RCC 7860 (cell line): ENCODE measurements at regions not wholly inside any gene's neighbourhood (a gene's known extent, or its start where the extent isn't known, plus 50 kb on each side); places are given as distances from the start of the nearest gene placed in this dataset.

Experiments
- DNase-seq: peaks from one replicate; pipeline ENCODE4 v3.0.0-alpha.2; 2015; ENCODE audit warnings: low spot score
- FAIRE-seq: peaks from 2 replicates; lab custom pipeline; 2012; peaks lifted over from hg19 to GRCh38; lab: Jason Lieb, UNC

- no peak for DNase-seq
- FAIRE-seq, result no peak
Observed at GRCh38 chr4:3343358-3343757, 50.5 kb downstream of the RGS12 start.

DNA sequence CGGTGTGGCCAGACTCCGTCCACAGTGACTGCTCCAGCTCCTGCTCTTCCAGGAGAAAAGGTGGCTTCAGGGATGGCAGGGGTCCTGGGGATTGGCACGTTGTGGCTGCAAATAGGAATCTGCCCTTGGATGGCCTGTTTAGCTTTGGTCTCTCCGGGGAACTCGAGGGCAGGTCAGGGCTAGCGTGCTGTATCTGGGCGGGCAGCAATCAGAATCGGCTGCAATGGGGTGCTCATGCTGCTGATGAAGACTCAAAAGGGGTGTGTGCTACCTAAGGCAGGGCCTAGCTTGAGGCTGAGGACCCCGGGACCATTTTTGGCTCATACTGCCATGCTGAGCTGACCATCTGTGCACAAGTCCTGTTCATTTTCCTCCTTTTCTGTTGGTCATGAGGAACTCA lies 51.3 kb downstream of the RGS12 start:
- no peak for FAIRE-seq
- DNase-seq, result no peak

- FAIRE-seq, result no peak
- no peak for DNase-seq
Observed at GRCh38 chr4:3344596-3344995, 51.8 kb downstream of the RGS12 start.

DNA sequence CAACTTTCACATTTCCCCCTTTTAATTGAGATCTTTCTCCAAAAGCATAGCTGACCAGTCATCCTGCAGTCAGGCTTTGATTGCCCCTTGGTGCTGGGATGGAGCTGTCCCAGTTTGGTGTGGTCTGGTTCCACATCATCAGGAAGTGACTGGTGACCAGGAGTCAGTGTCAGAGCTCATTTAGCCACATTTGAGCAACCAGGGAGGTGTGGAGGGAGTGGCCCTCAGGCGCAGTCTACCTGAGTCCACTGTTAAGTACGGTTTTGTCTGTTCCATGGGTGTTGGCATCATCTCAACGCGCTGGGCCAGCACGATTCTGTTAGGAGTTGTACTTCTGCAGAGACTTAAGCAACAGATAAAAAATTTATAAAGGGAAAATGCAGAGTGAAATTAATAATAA lies 52.6 kb downstream of the RGS12 start:
- DNase-seq (no peak), FAIRE-seq (no peak)

DNA sequence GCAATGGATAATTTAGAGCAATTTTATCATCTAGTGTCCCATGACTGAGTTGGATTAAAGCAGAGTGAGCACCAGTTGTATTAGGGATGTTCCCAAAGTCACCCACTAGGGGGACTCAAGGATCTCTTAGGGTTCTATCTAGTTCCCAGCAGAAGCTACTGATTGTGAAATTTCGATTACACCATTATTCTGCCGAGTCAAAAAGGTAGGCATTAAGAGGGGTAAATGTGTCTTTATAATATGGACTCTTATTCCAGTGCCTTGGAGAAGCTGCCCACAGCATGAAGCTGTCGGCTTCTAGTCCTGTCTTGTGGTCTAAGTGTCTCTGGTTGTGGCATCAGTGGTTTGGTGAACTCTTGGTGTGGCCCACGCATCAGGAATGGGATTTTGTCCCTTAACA lies 53.3 kb downstream of the RGS12 start:
- DNase-seq (peak; percentile 71), FAIRE-seq (peak; percentile 82)

- no peak for FAIRE-seq
- DNase-seq, result no peak
Observed at GRCh38 chr4:3347871-3348270, 55.0 kb downstream of the RGS12 start.

DNA sequence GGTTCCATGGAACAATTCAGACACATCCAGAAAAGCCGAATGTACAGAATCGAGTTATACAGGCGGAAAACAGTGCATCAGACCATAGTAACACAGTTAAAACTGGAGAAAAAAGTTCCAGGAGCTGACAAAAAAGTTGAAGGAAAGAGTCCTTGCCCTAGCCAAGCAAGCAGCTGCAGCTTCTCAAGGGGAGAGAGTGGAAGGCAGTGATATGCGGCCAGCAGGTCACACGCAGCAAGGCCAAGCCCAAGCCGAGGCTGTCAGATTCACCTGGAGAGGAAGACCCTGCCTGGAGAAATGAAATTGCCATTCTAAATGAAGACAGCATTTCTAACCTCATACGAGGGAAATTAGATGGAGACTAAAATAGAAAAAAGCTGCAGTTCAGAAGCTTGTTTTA lies 55.8 kb downstream of the RGS12 start:
- no peak for FAIRE-seq

GRCh38 chr4:3349116-3349515 lies 56.3 kb downstream of the RGS12 start:
- DNase-seq, result no peak
- FAIRE-seq, result no peak

More for the DNA sequence above, 55.8 kb downstream of the RGS12 start:
- no peak for DNase-seq

DNA sequence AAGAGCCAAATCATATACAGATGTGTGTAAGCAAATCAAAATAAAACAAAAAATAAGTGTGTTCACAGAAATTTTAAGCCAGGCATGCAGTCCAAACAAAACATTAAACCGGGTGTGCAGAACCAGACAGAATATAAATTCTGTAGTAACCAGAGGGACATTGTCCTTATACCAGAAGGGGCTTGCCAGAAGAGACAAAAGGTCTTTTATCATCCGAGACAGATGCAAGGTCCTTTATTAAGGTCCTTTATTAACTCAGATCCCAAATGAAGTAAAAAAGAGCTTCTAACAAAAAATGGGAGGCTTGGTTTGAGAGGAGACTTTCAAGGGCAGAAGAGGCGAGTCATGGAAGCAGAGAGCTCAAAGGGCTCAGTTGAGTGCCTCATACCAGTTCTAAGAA lies 59.2 kb downstream of the RGS12 start:
- FAIRE-seq (no peak), DNase-seq (no peak)

GRCh38 chr4:3352505-3352904 lies 59.7 kb downstream of the RGS12 start:
- DNase-seq (no peak), FAIRE-seq (no peak)

DNA sequence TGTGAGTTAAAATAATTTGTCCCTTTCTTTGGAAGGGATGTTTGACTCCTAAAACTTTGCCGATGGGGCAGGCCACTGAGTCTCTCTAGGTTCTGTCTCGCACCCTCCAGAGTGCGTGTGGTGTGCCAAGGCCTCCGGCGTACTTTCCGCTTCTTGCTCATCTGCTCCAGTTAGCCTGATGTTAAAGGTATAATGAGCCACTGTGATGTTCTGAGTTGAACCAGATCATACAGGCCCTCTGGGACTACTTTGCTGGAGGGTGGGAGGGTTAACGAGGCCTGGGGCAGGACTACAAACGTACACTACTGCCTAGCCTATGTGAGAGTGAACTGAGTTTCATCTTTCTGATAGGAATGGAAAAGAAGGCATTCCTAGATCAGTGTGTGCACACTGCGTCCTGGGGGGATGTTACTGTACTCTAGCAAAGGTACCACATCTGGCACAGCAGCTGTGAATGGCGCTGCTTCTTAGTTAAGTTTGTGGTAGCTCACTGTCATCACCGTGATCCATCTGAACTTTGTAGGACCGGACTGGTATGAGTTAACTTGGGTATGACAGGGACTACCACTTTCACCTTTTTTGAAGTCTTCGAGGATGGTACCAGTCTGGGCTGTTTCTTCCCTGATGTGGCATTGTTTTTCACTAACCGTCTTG lies 60.2 kb downstream of the RGS12 start:
- FAIRE-seq (no peak), DNase-seq (no peak)

- no peak for DNase-seq
- no peak for FAIRE-seq
Observed at GRCh38 chr4:3353752-3354454, 61.1 kb downstream of the RGS12 start.

DNA sequence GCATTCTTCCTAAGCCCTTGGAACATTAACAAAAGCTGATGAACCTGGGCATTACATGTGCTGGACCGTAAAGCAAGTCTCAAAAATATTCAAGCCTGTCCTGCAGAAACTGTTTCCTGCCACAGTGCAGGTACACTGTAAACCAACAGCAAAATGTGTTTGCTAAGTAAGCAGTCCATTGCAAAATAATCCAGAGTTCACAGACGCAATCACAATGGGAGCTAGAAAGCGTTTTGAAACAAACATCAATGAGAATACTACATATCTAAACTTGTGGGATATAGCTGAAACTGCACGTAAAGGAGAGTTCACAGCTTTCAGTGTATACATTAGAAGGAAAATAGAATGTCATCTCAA lies 61.6 kb downstream of the RGS12 start:
- FAIRE-seq (no peak), DNase-seq (no peak)

DNA sequence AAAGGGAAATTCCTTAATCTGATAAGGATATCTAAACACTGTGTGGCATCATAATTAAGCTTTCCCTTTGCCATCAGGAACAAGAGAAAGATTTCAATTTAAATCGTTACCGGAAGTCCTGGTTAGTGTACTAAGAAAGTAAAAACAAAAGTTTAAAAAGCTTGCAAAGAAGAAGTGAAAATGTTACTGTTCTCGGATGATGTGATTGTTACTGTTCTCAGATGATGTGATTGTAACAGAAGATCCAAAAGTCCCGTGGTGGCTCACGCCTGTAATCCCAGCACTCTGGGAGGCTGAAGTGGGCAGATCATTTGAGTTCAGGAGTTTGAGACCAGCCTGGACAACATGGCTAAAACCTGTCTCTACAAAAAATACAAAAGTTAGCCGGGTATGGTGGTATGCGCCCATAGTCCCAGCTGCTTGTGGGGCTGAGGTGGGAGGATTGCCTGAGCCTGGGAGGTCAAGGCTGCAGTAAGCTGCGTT lies 62.5 kb downstream of the RGS12 start:
- no peak for FAIRE-seq
- no peak for DNase-seq

DNA sequence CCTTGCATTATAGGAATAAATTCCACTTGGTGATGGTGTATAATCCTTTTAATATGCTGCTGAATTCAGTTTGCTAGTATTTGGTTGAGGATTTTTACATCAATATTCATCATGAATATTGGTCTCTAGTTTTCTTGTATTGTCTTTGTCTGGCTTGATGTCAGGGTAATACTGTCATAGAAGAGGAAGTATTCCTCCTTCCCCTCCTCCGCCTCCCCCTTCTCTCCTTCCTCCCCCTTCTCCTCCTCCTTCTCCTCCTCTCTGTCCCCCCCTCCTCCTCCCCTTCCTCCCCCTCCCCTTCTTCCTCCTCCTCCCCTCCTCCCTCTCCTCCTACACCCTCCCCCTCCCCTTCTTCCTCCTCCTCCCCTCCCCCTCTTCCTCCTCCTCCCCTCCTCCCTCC lies 65.8 kb downstream of the RGS12 start:
- FAIRE-seq (no peak), DNase-seq (no peak)

GRCh38 chr4:3360777-3361176 lies 68.0 kb downstream of the RGS12 start:
- DNase-seq (no peak), FAIRE-seq (no peak)

GRCh38 chr4:3361406-3361805 lies 68.6 kb downstream of the RGS12 start:
- FAIRE-seq, result no peak

GRCh38 chr4:3361896-3362295 lies 69.1 kb downstream of the RGS12 start:
- DNase-seq, result no peak
- no peak for FAIRE-seq

More at GRCh38 chr4:3361406-3361805, 68.6 kb downstream of the RGS12 start:
- no peak for DNase-seq

GRCh38 chr4:3362431-3363287 lies 69.8 kb downstream of the RGS12 start:
- no peak for FAIRE-seq

DNA sequence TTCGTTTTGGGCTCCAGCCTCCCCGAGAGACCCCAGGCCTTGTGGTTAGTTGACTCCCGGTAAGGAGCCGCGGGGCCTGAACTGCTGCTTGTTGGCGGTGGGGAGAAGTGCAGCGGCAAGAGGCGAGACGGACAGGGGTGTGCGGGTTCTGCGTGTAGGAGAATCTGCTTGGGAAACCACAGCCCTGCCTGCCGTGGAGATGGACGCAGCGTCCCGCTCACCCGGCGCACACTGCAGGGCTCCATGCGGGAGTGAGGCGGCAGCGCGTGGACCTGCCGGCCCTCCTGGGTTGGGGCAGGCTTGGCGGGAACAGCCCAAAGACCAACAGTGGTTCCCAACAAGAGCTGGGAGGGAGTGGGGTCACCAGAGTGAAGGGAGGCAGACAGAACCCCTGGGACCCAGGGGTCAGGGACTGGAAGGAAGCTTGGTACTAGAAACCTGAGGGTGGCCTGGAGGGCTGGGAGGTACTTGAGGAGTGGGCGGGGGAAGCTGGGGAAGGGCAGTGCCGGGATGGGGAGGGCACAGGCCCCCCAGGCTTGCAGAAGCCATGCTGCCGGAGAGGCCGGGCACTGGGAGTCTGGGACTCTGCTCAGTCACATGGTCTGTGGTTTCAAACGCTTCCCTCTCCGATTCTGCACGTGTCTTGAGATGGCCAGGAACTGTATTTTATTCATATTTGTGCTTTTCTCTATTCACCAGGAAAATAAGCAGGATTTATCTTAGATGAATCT lies 70.8 kb downstream of the RGS12 start:
- DNase-seq (no peak), FAIRE-seq (no peak)

More at GRCh38 chr4:3362431-3363287, 69.8 kb downstream of the RGS12 start:
- no peak for DNase-seq

DNA sequence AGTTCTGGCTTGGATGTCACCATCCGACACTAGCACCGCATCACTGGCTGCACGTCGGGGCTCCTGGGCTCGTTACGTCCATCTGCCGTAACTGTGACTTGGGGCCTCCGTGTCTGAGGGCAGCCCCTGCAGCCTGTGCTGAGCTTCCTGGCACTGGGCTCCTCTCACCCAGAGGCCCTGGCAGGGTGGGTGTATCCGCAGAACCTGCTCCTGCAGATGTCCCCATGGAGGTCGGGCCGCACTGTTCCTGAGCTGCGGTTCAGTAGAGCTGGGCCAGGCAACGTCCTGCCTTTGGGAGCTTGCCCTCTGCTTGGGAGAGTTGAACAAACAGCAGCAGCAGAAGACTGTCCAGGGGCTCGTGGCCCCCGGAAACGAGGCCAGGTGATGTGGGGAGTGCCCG lies 71.4 kb downstream of the RGS12 start:
- FAIRE-seq, result no peak
- DNase-seq, result no peak
